22Rv1 (cell line): ENCODE measurements at regions not wholly inside any gene's neighbourhood (a gene's known extent, or its start where the extent isn't known, plus 50 kb on each side); places are given as distances from the start of the nearest gene placed in this dataset.

Source experiments
- ZFX ChIP-seq: fragments of 450-650 bp; IDR thresholded peaks from 2 replicates; pipeline ENCODE4 v1.6.1; 2017; ENCODE audit warnings: antibody characterized with exemption, borderline replicate concordance
- TF ChIP-seq, protein P1 (sequence below): fragments of 450-650 bp; IDR thresholded peaks from 2 replicates; pipeline ENCODE4 v1.5.1; 2017; ENCODE audit warnings: mild to moderate bottlenecking

DNA sequence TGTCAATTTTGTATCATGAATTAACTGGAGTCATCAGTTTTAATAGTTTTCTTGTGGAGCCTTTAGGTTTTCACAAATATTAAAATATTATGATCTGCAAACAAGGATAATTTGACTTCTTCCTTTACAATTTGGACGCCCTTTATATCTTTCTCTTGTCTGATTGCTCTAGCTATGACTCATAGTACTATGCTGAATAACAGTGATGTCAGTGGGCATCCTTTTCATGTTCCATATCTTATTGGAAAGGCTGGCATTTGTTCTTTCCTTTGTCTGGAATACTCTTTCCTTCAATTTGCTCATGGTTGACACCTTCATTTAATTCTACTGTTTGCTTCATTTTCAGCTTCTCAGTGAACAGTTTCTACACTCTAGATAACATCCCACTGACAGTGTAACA is 1129.3 kb downstream of the SLITRK5 start:
- TF ChIP-seq, protein P1, sequence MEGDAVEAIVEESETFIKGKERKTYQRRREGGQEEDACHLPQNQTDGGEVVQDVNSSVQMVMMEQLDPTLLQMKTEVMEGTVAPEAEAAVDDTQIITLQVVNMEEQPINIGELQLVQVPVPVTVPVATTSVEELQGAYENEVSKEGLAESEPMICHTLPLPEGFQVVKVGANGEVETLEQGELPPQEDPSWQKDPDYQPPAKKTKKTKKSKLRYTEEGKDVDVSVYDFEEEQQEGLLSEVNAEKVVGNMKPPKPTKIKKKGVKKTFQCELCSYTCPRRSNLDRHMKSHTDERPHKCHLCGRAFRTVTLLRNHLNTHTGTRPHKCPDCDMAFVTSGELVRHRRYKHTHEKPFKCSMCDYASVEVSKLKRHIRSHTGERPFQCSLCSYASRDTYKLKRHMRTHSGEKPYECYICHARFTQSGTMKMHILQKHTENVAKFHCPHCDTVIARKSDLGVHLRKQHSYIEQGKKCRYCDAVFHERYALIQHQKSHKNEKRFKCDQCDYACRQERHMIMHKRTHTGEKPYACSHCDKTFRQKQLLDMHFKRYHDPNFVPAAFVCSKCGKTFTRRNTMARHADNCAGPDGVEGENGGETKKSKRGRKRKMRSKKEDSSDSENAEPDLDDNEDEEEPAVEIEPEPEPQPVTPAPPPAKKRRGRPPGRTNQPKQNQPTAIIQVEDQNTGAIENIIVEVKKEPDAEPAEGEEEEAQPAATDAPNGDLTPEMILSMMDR: no peak
- TF ChIP-seq ZFX: no peak
